HS-27A (cell line): ENCODE measurements at regions not wholly inside any gene's neighbourhood (a gene's known extent, or its start where the extent isn't known, plus 50 kb on each side); places are given as distances from the start of the nearest gene placed in this dataset.
"Not testable (repeated sequence)": the region's sequence is repeated elsewhere in the genome, so short reads cannot be mapped to it uniquely, and the experiment has no call there.

ENCODE experiments used
- DNase-seq: peaks from one replicate; pipeline ENCODE4 v3.0.0-alpha.2; 2012; ENCODE audit warnings: low read depth, missing footprints

DNA sequence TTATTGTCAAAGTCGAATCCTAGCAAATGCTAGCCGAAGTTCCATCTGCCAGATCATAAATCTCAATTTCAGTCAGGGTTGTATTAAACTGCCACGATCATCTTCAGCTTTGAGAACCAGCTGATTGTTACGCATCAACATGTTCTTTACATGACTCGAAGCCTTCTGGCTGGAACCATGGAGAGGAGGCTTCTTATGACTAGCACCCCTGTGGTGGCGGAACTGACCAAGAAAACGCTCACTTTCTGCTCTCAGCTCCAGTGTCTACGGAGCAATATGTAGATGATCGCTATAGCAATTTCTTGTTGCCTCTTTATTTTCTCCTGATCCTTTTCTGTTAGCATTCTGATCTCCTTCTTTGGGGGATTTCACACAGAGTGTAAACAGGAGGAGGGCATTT, 479.4 kb upstream of the SLC35B3 start:
- DNase-seq = no peak

DNA sequence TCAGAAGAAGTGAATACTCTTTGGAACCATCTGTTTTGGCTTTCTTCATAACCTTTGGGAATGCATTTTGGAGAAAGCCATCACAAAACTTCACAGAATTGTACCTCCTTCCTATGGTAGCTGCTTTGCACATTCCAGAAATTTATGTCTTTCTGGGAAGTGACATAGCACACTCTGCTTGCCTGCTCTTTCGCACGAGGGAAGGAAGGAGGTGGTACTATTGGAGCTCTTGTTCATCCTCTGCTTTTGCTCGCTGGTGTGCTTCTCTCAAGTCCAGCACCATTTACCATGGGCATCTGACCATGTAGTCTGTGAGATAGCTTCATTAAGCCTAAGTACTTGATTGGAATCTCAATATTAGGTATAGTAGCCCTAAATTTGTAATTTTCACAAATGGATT, 473.3 kb upstream of the SLC35B3 start:
- no peak for DNase-seq

DNA sequence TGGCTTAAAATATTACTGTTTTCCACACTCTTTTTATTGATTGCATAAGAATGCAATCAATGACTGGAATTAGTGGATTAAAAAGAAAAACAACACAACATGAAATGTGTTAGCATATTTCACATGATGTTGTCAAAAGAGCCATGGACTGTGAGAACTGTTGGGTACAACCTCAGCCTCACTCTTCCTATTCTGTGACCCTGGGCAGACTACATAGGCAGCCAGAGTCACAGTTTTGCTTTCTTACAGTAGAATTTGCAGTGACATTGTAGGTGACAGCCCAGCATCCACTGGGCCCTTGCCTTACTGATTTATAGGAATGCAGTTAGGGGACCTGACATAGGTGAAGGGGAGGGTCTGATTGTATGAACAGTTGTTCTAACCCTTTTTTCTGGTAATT, 471.4 kb upstream of the SLC35B3 start:
- DNase-seq = no peak

DNA sequence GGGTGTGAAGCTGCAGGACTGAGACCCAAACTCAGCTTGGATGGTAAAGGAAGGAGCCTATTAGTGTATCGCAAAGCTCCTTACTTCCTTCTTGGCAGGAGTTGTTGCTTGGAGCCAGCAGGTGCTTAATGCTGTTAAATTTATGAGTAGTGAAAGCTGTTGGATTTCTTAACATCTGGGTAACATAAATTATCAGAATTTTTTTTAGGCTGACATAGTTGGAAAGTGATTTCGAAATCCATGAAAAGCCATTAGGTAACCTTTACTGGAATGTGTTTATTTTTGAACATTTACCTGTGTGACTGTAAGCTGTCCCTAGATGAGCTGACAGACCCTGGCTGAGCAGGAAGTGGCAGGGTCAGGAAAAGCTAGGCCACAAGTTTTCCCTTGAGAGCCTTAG, 470.4 kb upstream of the SLC35B3 start:
- no peak for DNase-seq

DNA sequence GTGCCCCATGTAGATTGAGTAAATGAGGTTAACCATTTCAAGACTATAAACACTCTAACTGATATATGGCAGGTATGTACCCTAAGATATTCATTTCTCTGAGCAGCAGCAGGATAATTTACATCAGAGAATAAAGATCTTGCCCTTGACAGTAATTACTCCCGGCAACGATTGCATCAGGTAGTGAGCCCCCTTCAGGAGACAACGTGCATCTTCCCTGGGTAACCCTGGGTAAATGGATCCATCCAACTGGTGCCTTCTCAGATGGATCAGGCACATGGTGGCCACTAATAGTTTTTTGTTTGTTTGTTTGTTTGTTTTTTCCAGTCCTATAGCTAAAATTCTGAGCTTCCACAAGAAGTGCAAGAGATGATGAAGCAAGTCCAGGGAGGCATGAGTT, 469.4 kb upstream of the SLC35B3 start:
- no peak for DNase-seq

DNA sequence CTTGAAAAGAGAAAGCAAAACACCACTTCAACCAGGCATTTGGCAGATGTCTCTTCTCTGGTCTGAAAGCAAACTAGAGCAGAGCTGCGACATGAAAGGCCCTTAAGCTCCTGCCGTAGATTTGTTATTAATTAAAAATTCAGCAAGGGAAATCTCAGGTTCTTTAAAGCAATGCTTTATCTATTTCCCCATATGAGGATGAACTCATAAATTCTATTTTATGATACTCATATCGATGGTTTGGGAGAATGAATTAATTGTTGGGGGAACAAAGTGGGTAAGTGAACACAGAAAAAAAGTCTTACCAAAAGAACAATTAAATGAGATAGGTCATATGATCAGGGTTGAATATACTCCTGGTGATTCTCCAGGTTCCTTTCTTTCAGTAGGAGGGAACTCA, 464.7 kb upstream of the SLC35B3 start:
- no peak for DNase-seq

DNA sequence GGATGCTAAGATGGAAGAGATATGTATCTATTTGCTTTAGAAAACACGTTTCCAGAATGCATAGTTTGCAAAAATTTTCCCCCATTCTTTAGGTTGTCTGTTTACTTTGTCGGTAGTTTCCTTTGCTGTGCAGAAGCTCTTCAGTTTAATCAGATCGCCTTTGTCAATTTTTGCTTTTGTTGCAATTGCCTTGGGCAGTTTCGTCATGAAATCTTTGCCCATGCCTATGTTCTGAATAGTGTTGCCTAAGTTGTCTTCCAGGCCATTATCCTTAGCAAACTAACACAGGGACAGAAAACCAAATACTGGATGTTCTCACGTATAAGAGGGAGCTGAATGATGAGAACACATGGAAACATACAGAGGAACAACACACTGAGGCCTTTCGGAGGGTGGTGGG, 454.2 kb upstream of the SLC35B3 start:
- no peak for DNase-seq

DNA sequence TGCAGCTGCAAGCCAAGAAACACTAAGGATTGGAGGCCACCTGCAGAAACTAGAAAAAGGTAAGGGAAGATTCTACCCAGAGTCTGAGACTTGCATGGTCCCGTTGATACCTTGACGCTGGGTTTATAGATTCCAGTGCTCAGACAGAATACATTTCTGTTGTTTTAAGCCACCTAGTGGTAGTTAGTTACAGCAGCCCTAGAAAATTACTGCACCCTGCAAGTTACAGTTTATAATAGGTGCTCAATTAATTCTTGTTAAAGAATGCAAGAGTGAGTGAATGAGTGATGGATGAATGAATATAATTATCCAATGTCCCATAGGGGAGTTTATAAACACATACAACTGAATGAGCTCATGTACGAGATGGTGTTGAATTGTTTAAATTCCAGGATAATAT, 453.1 kb upstream of the SLC35B3 start:
- DNase-seq = no peak

DNA sequence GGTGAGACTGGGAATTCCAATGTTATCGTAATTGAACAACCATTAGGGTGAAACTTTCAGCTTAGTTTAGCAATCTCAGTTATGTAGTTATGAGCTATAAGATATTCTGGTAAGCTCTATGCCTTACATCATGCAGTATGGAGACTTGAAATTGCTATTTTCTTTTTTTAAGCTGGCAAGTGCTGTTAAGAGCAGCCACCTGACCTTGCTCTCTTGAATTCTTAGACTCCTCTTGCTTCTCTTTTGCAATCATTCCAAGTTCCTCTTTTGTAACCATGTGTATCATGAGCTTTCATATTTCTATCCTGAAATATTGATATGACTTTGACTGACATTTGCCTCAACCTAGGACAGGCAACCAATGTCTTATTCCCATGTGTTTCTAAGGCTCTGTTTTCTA, 446.3 kb upstream of the SLC35B3 start:
- no peak for DNase-seq

DNA sequence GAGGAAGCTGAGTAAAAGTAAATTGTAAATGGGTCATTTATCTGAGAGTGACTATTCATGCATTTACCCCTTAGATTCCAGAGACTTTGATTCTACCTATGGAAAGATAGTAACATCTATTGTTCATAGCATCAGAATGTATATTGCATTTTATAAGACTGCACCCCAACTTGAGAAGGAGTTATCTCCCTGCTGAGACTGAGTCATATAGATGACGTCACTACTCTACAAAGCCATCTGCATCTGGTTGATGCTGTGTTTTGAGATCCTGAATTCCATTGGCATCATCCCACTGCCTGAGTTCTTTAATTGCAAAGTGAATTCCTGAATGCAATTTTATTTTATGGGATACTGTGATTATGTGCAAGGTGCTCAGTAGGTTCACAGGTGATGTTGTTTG, 444.0 kb upstream of the SLC35B3 start:
- no peak for DNase-seq

DNA sequence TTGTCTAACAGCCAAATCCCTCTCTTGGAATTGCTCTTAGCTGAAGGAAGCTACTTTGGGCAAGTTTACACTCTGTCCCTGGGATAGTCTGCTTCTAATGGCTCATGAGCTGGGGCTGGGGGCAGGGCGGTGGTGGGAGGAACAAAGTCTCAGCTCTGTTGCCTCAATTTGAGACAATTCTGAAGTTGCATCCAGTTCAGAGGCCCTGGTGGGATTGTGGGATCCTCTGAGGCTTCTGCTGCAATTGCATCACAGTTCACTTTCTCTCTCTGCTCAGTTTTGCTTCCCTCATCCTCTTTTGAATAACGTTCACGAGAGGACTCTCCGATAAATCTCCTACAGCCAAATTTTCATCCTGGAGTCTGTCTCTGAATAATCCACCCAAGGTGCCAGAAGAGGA, 440.6 kb upstream of the SLC35B3 start:
- DNase-seq = no peak

DNA sequence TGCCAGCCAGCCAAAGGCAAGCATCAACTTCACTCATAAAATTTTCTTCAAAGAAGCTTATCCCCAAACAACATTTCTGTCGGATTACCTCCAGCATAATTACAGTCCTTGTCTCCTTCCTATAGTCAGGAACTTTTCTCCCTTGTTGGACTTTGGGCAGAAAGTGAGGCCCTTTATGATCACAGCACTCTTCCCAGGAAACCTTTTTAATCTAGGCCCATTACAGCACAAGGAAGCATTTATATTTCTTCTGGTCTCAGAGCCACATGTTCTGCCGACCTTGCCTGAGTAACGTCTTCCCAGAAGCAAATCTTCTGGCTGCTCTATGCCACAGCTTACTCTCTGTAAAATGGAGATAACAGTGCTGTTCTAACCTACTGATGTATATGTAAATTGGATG, 437.2 kb upstream of the SLC35B3 start:
- DNase-seq = no peak

DNA sequence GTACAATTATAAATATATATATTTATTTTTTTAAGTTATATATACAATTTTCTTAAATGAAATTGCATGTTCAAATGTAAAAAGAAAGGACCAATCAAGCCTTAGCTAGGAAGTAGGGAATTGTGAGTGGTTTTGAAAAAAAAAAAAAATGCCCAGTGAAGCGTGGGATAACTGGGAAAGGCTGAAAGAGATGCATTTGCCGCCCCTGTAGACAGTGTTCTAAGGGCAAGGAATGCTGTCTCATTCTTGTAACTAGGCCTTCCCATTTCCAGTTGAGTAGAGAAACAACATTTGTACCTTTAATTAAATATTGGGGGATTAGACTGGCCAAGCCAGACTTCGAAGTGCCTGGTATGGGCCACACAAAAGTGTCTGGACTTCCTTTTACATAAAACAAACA, 430.1 kb upstream of the SLC35B3 start:
- DNase-seq = no peak

DNA sequence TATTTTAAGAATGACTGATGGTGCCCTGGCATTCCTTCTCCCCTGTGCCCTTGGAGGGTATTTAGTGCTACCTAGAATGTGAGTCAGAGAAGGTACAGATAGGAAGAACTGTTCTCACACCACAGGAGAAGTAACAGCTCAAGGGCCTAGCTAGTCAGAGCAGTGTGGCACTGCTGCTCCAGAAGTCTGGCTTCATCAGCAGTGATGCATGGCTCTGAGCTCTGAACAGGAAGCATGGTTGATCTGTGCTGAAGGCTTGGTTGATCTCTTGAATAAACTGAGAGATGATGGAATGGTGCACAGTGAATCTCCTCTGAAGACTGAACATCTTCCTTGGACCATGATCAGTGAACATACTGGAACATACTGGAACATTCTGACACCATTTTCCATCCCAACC, 425.3 kb upstream of the SLC35B3 start:
- DNase-seq = no peak

DNA sequence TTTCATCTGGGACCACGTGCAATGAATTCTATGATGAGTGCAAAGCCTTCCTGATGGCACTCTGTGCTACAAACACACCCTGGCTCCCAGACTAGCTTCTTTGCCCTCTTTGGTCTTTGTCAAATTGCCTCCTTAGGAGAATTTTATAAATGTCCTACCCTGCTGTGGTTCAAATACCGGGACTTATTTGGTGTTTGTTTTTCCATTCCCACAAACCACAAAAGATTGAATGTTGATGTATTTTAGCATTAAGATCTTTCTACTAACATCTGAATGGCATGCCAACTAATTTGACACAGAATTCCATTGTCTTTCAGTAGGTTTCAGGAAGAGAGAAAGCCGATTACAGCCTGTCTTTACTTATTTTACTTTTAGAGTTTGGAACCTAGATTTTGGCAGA, 424.2 kb upstream of the SLC35B3 start:
- no peak for DNase-seq

DNA sequence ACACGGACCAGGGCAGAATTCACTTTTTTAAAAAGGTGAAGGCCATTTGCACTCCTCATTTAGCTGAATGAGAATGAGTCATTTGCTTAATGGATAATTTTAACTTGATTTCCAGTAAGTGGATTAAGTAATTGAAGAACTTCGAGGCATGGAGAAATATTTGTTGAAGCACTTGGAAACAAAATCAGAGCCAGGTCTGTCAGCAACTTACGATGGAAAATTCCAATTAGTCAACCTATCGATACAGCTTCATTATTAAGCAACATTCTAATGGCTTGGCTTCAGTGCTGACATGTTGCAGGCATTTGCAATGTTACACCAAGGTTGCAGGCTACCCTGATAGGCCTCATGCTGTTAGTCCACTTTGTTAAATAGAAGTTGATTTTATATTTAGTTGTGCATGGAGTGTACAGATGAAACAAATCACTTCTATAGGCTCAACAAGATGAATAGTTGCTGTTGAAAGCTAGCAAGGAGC, 423.5 kb upstream of the SLC35B3 start:
- DNase-seq = no peak

DNA sequence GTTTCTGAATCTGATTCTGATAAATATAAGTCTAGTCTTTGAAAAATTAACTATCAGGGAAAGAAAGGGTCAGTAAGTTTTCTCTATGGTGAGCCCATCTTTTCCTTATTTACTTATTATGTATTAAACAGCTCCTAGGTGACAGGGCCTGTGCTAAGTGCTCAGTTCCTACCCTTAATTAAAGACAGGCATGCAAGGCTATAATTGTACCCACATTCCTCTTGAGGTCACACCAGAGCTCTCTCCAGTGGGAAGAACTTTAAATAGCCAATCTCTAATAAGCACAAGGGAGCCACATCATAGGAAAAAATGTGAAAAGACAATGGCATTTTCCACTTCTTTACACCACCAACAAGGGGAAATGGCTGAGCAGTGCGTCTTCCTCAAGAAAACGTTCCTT, 421.8 kb upstream of the SLC35B3 start:
- DNase-seq = no peak

DNA sequence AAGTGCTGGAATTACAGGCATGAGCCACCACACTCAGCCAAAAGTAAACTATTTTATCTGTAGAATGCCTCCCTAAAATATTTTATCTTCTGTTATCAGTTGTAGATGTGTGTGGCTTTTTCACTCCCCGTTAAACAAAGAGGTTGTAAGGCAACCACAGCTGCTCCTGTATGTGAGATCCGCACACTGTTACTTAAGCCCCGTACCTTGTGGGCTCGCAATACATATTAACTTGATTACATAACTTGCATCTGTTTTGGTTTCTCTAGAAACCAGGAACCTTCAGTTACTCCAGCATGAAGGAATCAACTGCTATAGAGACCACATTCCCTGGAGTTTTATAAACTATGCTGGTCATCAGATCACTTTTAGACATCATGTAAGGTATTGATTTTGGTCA, 420.1 kb upstream of the SLC35B3 start:
- DNase-seq = no peak

DNA sequence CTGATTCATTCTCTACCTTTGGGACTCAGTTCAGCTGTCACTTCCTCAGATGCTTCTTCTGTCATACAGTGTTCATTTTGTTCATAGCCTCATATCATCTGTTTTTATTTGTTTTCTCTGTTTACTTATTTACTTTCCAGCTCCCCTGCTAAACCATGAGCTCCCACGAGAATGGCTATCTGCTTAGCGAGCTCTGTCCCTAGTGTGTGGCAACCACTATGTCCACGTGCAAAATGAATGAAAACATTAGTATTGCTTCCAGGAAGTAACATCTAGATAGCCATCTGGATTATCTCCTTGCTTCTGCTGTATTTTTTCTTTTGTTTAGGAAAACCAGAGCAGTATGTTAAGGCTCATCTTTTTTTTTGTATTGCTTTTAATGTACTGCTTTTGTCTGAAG, 417.0 kb upstream of the SLC35B3 start:
- no peak for DNase-seq

DNA sequence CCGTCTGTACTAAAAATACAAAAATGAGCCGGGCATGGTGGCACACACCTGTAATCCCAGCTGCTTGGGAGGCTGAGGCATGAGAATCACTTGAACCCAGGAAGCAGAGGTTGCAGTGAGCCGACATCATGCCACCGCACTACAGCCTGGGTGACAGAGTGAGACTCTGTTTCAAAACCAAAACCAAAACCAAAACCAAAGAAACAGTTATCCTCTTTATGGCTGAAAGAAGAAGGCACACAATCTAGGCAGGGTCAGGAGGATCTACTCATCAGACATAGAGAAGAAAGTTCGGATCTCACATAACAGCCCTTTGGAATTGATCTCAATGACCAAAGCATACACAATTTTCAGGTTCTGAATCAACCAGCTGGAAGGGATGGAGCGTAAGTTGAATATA, 411.3 kb upstream of the SLC35B3 start:
- DNase-seq = not testable (repeated sequence)

DNA sequence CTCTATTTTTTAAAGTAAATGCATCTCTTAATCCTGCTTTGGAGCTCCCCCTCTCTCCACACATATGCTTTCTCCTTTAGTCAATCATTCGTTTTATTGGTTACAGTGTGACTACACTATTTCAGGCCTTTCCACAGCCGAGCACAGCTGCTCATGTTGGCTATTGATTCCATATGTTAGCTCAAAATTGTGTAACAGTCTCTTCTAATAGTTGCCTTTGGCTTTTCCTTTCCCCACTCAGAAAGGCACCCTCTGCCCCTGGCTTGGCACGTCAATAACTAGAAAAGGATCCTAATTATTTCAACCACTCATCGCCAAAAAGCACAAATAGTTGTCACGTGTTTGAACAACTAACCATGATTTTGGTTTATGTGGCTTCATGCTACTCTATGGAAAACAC, 410.3 kb upstream of the SLC35B3 start:
- no peak for DNase-seq

DNA sequence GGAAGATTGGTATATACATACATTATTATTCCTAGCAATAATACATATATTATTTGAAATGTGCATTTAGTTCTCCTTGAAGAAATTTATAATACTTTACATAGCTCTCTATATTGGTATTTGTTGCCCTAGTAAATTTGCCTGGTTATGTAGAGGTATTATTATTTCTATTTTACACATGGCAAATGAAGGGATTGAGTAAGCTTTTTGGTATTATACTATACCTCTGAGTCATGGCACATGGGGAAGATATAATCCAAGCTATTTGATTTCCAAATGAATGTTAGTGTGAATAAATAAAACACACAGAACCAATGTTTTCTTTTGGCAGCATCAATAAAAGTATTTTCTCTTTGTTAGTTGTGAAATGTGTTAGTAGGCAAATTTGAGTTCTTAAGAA, 409.6 kb upstream of the SLC35B3 start:
- no peak for DNase-seq

DNA sequence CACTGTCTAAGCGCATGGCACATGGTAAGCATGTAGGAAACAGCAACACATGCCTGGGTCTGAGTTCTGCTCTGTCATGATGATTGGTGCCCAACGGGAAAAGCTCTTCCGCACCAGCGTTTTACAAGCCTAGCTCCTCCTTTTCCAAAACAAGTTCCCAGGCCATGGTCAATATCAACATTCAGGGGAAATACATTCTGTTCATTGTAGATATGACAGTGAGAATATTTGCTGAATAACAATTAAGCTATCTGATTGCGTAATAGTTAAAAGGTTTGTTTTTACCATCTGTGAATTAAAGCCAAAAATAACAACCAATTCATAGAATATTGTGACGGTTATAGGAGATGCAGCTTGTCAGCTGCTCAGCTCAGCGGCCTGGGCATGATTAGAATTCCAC, 404.3 kb upstream of the SLC35B3 start:
- DNase-seq = no peak

DNA sequence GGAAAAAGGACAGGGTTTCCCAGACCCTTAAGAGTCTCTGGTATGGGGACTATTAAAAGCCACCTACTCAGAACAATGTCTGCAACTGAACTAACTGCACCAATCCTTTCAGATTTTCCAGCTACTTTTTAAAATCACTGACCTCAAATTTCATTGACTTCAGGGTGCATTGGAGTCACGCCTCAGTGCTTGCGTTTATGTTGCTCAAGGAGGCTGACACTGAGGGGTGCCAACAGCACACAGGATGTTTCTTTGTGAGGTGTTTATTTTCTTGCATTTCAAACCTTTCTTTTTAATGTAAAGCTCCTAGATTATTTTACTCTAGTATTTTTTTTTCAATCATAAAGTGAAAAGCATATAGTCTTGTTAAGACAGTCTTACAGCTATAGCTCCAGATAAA, 402.0 kb upstream of the SLC35B3 start:
- no peak for DNase-seq

DNA sequence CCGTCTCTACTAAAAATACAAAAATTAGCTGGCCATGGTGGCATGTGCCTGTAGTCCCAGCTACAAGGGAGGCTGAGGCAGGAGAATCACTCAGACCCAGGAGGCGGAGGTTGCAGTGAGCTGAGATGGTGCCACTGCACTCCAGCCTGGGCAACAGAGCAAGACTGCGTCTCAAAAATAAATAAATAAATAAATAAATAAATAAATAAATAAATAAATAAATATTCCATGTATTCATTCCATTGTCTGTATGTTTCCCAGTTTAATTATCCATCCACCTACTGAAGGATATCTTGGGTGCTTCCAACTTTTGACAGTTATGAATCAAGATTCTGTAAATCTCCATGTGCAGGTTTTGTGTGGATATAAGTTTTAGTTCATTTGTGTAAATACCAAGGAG, 397.4 kb upstream of the SLC35B3 start:
- DNase-seq = not testable (repeated sequence)
